HG03066 (cell line): ENCODE measurements at regions not wholly inside any gene's neighbourhood (a gene's known extent, or its start where the extent isn't known, plus 50 kb on each side); places are given as distances from the start of the nearest gene placed in this dataset.
"Not testable (repeated sequence)": the region's sequence is repeated elsewhere in the genome, so short reads cannot be mapped to it uniquely, and the experiment has no call there.

Source experiments
- ATAC-seq: cut with Tn5 transposase; IDR thresholded peaks from one replicate; pipeline ENCODE4 v1.9.1; 2021; ENCODE audit warnings: low read depth; ENCODE audit not compliant: unreplicated experiment

DNA sequence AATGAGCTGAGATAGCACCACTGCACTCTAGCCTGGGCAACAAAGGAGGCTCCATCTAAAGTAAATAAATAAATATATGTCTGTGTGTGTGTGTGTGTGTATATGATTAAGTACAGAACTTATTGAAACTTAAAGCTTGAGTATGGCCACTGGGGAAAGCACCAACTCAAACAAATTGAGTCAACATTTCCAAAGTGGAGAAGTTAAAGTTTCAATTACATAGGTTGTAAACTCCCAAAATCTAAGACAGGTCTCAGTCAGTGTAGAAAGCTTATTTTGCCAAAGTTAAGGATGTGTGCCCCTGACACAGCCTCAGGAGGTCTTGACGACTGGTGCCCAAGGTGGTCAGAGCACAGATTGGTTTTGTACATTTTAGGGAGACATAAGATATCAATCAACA is 458.9 kb upstream of the RGS18 start:
- no peak for ATAC-seq

DNA sequence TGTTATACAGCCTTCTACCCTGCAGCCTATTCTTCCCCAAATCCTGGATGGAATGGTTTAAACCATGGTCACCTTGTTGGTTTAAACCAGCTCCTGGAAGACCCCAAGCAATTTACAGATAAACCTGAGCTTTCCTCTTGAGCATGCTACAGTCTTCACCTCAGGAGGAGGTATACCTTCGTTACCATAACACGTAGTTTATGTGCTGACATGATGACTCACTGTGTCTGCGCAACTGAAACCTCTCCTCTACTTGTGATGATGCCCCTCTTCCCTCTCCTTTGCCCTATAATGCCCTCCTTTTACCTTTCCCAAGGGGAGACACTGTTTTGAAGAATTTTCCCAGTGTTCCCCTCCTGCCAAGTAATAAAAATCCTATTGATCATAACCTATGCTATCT is 457.3 kb upstream of the RGS18 start:
- no peak for ATAC-seq

DNA sequence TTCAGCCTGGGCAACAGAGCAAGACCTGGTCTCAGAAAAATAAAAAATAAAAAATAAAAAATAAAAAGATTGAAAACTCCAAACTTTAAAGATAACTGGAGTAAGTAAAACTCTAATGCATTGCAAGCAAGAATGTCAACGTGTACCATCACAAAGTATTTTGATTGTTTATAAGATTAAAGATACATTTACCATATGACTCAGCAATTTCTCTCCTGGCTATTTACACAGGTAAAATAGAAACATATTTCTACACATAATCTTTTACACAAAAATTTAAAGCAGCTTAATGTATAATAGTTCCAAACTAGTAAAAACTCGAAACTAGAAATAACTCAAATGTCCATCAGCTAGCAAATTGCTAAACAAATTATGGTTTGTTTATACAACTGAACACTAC is 456.1 kb upstream of the RGS18 start:
- no peak for ATAC-seq

DNA sequence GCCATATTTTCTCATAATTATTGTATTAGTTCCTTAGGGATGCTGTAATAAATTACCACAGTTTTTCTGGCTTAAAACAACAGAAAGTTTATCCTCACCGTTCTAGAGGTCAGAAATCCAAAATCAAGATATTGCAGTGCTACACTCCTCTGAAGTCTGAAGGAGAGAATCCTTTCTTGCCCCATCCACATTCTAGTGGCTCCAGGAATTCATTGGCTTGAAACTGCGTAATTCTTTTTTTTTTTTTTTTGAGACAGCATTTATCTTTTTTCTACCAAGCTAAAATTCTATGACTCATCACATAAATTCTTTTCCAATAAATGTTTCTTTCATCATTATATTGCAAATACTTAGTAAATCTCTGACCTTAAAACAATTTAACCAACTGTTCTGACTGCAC is 451.0 kb upstream of the RGS18 start:
- no peak for ATAC-seq

DNA sequence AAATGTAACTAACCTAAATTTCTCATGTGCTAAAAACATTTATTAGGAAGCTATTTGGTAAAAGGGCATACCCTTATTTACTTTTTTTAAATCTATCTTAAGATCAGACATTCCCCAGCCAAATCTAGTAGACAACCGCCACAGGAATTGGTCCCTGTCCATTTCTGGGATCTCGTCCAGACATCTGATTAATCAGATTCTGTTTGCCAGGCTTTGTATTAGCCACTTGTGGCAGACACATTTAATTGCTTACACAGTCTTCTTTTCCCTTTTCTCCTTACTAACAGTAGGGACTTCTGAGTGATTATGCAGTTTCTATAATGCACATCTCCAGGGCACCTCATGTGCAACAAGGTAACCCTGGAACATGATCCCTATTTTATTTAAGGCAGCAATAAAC is 449.0 kb upstream of the RGS18 start:
- no peak for ATAC-seq

DNA sequence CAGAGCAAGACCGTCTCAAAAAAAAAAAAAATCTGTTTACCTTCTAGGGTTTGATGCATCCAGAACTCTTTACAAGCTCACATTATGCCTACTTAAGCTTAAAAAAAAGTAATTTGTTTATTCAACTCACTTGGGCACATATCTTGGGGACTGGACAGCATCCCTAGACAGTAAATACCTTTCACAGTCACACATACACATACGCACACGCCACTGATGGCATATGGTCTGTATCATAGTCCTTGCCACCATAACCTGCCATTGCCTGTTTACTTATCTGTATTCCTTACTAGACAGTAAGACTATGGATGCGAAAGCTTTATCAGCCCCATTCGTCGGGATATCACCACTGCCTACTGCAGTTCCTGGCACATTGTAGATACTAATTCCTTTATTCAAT is 446.3 kb upstream of the RGS18 start:
- ATAC-seq: no peak

DNA sequence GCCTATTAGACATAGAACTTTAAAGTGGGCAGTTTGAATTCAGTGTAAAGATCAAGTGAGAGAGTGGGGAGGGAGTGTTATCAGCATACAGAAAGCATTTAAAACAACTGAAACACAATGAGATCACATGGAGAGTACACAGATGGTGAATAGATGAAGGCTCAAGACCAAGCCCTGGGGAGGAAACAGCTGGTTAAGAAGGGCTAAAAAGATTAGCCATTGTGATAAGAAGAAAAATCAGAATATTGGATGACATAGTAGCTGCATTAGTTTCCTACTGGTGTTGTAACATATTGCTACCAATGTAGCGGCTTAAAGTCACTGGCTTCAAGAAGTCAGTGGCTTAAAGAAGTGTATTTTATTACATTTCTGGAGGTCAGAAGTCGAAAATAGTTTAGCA is 443.4 kb upstream of the RGS18 start:
- no peak for ATAC-seq

DNA sequence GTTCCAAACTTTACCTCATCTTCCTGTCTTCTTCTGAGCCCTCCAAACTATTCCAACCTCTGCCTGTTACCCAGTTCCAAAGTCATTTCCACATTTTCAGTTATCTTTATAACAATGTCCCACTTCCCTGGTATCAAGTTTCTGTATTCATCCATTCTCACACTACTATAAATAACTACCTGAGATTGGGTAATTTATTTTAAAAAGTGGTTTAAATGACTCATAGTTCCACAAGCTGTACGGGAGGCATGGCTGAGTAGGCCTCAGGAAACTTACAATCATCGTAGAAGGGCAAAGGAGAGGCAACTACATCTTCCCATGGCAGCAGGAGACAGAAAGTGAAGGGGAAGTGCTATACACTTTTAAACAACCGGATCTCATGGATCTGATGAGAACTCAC is 428.5 kb upstream of the RGS18 start:
- ATAC-seq: no peak

DNA sequence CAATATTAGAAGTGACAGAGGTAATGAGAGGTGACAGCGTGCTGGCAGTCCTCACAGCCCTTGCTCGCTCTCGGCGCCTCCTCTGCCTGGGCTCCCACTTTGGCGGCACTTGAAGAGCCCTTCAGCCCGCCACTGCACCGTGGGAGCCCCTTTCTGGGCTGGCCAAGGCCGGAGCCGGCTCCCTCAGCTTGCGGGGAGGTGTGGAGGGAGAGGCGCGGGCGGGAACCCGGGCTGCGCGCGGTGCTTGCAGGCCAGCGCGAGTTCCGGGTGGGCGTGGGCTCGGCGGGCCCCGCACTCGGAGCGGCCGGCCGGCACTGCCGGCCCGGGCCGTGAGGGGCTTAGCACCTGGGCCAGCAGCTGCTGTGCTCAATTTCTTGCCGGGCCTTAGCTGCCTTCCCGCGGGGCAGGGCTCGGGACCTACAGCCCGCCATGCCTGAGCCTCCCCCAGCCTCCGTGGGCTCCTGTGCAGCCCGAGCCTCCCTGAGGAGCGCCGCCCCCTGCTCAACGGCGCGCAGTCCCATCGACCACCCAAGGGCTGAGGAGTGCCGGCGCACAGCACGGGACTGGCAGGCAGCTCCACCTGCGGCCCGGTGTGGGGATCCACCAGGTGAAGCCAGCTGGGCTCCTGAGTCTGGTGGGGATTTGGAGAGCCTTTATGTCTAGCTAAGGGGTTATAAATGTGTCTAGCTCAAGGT is 426.5 kb upstream of the RGS18 start:
- ATAC-seq: not testable (repeated sequence)

DNA sequence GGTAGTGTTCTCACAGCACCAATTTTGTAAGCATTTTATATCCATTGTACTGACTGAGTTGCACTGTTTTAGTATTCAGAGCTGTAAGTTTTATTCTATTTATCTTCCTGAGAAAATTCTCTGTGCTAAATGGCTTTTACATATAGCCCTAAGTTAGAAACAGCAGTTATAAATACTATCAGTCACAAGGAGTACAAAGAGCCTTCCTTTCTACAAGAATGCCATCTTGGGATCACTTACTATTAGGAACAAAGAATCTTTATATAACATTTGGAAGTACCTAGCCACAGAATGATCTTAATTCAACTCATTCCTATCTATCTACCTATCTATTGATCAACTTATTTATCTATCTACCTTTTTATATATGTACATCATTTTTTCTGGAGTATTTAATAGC is 423.9 kb upstream of the RGS18 start:
- ATAC-seq: no peak

DNA sequence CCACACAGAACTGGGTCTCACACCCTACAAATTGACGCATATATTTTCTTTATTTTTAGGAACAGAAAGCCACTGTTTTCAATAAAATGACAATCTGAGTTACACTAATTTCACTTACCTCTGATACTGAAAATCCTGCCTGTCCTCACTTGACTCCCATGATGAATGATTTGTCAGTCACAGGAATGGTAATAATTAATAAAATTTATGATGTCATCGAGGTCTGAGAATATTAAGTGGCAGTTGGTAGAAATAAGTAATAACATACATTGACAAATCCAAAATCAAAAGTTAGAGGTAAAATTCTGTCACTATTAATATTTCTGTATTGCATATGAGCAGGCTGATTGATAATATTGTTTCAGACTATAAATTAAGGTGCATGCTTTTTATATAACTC is 418.7 kb upstream of the RGS18 start:
- no peak for ATAC-seq

DNA sequence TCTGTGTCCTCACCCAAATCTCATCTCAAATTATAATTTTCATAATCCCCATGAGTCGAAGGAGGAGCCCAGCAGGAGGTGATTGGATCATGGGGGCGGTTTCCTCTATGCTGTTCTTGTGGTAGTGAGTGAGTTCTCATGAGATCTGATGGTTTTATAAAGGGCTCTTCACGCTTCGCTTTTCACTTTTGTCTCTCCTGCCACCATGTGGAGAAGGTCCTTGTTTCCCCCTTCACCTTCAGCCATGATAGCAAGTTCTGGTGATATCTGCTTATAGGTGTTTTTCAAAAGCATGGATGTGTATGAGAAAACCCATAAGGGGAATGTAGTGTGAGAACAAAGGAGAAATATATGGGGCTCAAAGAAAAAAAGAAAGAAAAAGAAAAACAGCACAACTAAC is 405.9 kb upstream of the RGS18 start:
- no peak for ATAC-seq

DNA sequence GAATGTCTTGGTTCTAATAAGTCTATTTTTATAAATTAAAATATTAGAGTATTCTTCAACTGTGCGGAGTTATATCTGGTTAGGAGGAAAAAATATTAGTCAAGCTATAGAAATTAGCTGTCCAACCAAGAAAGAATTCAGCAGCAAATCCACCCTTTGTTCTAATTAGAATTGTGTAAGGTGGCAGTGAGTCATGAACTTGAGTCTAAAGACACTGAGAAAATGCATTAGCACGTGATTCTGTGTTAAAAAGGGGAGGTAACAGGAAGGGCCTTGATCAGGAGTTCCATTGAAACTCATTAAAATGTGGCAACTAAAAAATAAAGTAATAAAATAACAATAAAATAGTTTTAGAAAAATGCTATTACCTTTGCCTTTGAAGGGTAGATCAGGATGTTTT is 398.2 kb upstream of the RGS18 start:
- no peak for ATAC-seq

DNA sequence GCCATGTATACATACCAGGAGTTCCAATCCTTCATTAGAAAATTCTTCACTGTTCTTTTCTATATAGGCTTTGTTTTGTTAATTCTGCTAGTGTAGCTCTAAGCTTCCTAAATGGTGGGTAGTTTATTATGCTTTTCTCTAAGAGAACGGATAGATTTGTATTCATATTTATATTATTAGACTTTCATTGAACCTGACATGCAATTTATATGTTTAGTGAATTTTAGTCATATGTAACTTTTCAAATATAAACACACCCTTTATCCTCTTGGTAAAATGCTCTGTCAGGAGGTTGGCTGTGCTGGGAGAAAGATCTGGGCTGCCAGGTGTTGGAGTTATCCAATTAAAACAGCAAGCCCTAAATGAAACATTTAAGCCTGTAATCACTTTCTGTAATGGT is 369.7 kb upstream of the RGS18 start:
- ATAC-seq: no peak

DNA sequence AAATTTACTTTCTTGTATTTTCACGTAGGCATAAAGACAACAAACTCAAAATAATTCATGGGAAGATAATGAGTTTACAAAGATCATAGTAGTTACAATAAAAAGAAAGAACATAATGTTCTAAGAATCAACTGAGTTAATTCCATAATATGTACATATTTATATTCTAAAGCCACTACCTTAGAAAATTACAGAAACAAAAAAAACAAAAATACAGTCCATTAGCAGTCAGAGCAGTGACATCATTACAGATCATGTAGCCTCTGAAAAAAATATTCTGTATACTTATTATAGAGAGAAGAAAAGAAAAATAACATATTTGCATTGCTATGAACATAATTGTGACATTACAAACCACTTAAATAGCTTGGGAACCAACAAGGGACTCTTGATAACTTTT is 360.1 kb upstream of the RGS18 start:
- ATAC-seq: no peak

DNA sequence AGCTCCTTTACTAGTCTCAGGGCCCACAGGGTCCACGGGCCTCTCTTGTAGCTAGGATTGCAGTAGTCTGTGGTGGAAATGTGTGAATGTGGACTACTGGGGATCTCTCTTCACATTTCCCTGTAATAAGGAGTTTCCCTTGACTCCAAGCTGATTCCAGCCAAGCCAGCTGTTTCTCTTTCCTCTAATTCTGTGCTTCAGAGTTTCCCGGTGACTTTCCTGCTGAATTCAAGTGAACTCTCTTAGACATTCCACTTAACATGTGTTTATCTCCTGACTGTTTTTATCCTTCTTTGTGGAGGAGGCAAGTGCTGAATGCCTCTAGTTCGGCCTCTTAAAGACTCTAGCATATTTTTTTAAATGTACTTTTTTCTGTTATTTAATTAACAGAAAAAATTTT is 354.0 kb upstream of the RGS18 start:
- ATAC-seq: no peak

DNA sequence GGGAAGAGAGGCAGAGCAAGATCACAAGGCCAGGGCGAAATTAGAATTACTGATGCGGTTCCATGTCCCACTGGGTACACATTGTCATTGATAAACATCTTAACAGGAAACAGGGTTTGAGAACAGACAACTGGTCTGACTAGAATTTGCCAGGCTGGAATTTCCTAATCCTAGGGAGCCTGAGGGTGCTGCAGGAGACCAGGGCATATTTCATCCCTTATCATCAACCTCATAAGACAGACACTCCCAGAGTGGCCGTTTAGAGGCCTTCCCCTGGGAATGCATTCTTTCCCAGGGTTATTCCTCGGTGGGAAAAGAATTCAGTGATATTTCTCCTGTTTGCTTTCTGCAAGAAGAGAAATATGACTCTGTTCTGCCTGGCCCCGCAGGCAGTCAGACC is 344.7 kb upstream of the RGS18 start:
- not testable (repeated sequence) for ATAC-seq

DNA sequence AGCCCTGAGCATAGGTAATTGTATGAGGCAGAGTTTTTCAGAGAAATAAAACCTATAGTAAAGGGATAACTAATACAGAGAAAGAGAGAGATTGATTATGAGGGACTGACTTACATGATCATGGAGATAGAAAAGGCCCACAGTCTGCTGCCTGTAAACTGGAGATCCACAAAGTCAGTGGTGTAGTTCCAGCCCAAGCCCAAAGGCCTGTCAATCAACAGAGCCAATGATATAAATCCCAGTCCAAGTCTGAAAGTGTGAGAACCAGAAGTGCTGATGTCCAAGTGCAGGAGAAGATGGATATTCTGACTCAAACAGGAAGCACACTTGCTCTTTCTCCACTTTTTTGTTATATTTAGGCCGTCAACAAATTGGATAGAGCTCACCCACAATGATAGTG is 340.1 kb upstream of the RGS18 start:
- no peak for ATAC-seq

DNA sequence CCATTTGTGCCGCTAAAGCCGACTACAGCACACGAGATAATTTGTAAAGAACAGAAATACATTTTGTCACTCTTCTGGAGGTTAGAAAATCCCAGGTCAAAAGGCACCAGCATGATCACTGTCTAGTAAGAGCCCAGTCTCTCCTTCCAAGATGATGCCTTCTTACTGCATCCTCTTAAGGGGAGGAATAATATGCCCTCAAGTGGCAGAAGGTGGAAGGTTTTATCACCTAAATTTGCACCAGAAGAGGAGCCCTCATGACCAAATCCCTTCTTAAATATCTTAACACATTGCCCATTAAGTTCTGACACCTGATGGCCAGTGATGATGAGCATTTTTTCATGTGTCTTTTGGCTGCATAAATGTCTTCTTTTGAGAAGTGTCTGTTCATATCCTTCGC is 326.7 kb upstream of the RGS18 start:
- ATAC-seq: no peak

DNA sequence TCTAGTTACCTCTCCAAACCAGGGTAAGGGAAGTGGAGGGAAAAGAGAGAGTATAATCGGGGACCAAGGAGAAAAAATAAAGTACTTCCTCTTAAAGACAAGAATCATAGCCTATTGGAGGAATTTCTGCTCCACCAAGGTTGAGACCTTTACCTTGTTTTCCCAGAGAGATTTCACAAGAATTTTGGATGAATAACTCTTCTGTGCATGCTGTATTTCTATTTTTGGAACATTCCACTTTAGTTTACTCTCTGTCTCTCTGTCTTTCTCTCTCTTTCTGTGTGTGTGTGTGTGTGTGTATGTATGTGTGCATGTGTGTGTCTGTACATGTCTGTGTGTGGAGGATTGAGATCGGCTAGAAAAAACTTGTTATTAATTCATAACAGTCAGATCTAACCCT is 318.4 kb upstream of the RGS18 start:
- no peak for ATAC-seq

DNA sequence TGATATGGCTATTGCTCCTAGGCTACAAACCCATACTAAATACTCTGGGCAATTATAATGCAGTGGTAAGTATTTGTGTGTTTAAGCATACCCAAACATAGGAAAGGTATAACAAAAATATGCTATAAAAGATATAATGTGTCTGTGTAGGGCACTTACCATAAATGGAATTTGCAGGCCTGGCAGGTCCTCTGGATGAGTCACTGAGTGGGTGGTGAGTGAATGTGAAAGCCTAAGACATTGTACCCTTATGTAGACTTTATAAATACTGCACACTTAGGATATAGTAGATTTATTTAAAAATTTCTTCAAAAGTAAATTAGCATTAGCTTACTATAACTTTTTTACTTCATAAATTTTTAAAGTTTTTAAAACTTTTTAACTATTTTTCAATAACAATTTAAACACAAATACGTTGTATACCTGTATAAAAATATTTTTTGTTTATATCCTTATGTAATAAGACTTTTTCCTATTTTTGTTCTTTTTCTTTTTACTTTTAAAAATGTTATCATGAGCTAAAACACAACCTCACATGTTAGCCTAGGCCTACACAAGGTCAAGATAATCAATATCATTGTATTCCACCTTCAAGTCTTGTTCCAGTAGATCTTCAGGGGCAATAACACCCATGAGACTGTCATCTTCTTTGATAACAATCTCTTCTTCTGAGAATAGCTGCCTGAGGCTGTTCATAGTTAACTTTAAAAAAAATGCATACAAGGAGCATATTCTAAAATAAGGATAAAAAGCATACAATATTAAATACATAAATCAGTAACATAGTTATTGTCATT is 306.3 kb upstream of the RGS18 start:
- no peak for ATAC-seq

DNA sequence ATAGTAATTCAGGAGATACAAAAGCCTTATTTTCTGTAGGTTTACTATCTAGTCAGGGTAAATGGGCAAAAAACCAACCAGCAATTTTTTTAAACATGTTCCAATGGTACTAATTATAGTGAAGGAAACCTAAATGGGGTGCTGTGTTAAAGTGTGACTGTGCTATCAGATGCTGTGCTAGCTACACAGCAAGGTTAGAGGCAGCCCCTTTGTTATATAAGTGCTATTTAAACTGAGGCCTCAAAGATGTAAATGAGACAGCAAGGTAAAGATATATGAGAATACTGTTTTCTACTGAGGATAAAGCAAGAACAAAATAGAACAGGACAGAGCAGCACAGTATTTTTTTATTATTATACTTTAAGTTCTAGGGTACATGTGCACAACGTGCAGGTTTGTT is 305.4 kb upstream of the RGS18 start:
- ATAC-seq: no peak
